Dermis microvascular lymphatic vessel endothelial cell (primary cell): ENCODE measurements at regions not wholly inside any gene's neighbourhood (a gene's known extent, or its start where the extent isn't known, plus 50 kb on each side); places are given as distances from the start of the nearest gene placed in this dataset.

Experiments used
- DNase-seq, 2 donors: peaks; one replicate each; pipeline versions ENCODE4 v3.0.0 to v3.0.0-alpha.2; 2010; ENCODE audit warnings: low read depth in 2 of 2

GRCh38 chr9:106704056-106704615 is 158.8 kb upstream of the ZNF462 start:
- no peak for DNase-seq

DNA sequence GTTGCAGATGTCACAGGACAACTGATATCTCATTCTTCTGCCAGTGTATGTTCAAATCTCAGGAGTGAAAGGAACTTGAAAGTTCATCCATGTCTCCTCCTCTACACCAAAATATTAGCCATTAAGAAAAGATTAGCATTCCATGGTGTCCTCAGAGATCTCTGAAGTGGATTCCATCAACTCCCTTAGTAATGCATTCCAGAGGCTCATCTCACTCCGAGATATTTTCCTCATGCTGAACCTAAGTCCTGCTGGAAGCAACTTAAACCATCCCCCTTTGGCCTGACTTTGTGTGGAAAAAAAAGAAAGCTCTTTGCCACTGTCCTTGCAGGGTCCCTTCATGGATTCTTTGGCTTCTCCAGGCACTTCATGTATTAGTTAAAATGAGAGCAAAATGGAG is 155.7 kb upstream of the ZNF462 start:
- DNase-seq: no peak

DNA sequence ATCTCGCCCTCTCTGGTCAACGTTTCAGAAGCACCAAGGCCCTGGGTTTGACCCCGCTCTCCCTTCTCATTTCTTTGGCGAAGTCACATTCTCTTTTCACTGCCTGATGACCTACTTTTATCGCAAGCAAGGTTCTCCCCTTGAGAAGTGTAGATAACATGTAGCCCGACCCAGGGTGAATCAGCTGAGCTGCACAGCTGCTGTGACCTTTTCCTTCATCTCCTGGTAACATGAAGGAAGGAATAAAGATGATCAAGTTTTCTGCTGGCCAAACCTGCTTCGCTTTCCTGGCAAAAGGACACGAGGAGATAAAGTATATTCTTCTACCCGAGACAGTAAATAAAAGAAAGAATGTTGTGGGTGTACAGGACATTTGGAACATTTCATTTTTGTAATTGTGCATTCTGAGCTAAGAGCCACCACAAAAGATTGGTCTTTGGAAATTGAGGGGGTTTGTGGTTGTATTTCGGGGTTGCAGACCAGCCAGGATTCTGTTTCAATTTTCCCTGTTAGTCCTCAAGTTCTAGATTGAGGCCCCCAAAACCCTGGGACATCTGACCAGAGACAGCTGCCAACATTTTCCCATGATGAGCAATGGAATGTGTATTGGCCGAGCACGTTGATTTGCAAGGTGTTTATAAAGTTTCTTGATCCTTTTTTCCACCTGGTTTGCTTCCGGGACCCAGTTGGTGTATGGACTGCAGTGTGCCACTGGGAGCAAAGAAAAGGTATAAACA is 155.1 kb upstream of the ZNF462 start:
- no peak for DNase-seq

- no peak for DNase-seq
Measured at GRCh38 chr9:106708475-106709146, 154.4 kb upstream of the ZNF462 start.

DNA sequence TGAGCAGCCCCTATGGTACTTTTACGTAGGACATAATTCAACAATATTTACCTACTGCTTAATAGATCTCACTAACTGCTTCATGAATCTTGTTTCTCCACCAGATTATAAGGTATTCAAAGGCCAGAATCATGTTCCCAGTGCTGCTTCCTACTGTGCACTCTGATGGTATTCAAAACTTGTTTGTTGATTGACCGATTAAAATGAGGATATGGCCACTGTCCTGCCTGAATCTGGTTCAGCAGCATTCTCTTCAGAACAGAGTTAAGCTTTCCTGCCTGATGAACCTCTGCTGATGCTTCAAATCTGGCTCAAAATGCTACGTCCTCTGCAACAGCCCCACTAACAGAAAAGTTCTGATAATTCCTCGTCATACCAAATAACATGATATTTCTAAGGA is 150.7 kb upstream of the ZNF462 start:
- DNase-seq: no peak

- no peak for DNase-seq
Measured at GRCh38 chr9:106713206-106713605, 149.8 kb upstream of the ZNF462 start.

DNA sequence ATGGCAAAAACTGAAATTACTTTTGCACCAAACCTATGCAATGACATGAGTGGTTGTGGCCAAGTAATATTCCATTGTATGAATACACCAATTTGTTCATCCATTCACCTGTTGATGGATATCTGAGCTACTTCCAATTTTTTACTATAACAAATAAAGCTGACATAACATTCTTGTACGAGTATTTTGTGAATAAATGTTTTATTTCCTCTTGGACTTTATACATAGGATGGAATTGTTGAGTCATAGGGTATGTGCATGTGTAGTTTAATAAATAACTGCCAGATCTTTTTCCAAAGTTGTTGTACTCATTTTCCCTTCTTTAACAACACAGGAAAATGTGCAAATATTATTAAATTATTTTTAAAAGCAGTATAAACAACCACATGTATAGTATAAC is 146.1 kb upstream of the ZNF462 start:
- peak; percentile 37 to 51 for DNase-seq

- DNase-seq: peak in 1 of 2 donors; percentile 5
Measured at GRCh38 chr9:106717686-106718085, 145.3 kb upstream of the ZNF462 start.

DNA sequence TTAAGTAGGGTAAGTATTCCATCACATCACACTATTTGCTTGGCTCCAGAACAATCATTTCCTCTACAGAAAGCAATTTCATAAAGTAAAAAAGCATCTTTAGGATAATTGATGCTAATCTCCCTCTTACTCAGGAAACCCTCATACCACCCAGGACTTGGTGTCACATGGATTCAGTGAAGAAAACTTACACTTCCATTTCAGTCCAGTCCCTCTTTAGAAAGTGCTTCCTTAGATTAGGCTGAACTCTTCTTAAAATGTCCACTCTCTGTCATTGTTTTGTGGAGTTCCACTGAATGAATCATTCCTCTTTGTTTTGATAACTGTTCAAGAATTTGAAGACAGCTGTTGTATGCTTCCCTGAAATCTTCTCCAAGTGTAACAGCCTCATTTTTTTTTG is 144.0 kb upstream of the ZNF462 start:
- DNase-seq: peak in 1 of 2 donors; percentile 3

DNA sequence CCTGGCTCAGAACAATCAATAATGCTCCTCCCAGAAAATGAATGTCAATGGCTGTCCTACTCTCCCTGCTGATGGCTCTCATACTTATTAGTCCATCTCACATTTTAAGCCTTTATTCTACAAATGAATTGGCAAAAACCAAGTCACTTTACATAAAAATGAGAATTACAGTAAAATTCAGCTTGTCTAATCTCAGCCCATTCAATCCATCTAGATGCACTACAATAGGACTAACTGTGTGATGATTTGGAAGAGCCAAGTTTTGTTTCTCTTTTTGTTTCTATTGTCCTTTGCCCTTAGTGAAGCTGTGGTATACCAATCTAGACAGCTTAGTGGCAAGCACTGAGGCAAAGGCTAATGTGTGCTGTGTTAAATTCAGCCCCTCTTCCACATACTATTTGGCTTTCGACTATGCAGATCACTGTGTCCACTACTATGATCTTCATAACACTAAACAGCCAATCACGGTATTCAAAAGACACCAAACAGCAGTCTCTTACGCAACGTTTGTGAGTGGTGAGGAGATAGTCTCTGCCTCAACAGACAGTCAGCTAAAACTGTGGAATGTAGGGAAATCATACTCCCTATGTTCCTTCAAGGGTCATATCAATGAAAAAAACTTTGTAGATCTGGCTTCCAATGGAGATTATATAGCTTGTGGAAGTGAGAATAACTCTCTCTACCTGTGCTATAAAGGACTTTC is 140.8 kb upstream of the ZNF462 start:
- DNase-seq: no peak

DNA sequence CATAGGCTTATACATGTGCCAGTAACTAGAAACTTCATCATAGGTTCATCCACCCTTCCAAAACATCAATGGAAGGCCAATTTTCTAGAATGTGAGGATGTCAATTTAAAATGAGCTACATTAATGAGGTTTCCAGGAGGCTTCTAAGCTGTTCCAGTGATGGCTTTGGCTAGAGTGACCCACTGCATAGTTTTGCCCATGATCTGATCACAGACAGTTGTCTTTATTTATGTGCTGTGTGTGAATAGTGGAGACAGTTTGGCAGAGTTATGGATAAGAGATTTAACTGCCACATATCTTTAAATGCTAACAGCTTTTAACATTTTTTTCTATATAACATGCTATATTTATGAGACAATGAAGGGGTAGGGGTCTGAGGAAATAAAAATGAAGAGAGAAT is 139.0 kb upstream of the ZNF462 start:
- no peak for DNase-seq

GRCh38 chr9:106724566-106724965 is 138.4 kb upstream of the ZNF462 start:
- DNase-seq: no peak

DNA sequence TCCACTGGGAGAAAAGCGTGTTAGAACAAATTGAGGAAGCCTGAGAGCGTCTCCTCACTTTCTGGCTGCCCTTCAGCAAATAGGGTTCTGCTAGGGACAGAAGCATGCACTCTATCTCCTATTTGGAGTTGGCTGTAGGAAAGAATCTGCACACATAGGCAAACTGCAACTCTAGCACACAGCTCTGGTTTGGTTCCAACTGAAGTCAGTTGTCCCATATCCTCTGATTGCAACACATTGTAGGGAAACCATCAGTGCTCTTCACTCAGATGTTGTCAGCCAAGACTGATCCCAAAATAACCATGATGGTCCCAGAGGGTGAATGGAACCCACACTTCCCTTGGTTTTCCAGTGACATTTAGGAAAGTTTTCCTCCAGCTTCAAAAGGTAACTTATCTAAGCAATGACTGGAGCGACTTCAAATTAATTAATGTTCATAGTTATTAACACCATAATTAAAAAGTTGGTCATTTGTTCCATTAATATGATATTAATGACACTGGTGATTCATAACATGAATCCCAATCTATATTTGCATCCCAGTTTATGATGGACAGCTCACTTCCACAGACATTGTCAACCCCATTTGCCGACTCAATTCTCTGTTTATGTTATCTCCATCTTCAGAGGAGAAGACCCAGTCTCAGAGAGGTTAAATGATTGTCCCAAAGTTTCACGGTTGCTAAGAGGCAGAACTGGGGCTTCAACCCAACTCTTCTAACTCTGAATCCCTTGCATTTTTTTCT is 136.7 kb upstream of the ZNF462 start:
- no peak for DNase-seq

GRCh38 chr9:106727969-106728368 is 135.0 kb upstream of the ZNF462 start:
- DNase-seq: no peak

DNA sequence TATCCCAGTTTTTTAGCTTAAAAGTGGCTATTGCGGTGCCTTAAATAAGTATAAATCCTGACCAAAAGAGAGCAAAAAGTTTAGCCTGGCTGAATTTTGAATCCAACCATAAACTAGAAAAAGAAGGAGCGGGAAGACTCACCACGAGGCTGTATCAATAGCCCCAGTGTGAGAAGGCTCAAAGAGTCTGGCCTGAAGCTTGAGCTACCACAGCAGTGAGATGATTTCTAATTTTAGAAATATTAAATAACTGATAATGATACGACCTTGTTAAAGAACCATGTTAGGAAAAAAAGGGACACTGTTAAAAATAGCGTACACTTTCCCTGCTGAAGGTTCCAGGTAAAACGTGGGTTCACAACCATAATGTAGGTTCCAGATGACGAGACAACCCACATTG is 134.1 kb upstream of the ZNF462 start:
- no peak for DNase-seq

DNA sequence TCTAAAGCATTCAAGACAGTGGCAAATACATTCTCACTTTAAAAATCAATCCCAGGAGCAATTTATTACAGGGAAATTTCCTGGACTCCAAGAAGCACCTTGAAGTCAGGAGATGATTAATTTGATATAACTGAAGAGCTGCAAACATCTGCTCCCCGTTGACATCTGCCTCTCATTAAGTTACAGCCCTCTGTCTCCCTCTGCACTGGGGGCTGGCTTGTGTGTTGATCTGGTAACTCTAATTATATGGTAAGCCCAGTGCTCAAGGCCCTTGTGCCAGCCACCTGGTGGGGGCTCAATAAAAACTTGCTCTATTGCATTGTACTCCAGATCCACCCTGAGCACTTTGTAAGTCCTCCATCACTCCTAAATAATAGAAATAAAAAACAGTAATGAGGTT is 131.1 kb upstream of the ZNF462 start:
- DNase-seq: no peak

DNA sequence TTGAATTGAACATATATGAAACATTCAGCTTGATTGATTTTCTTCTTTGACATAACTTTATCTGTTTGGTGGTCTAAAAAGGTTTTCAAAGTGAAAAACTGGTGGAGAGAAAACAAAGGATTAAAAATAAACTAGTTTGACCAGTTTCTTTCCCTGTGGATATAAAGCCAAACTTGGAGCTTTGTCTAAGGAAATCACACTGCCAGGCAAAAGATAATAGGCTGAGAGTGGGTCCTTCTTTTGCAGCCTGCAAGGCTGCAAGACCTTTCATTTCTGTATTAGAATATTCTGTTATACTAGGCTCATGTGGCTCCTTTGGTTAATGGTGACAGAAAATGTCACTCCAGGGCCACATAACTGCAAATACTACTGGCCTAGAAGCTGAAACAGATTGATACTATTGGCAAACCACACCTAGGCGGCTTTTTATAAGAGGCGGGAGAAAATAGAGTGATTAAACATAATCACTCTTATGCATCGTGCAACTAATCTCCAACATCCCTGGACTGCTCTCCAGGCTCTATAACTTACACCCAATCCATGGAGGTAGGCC is 129.1 kb upstream of the ZNF462 start:
- no peak for DNase-seq

DNA sequence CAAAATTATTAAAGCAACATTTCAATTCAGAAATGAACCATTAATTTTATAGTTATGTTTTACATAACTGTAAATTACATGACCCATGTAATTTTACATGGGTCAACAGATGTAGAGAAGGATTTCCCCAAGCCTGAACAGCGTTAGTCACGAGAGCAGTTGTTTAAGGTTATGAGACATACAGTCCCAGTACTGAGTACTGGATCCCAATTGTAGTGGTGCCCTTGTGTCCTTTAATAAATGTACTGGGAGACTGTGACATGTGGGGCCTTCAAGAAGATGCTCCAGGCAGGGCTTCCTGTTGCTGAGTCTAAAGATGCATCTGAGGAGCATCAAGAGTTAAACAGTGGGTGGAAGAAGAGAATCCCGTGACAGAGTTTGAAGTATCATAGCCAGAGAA is 125.5 kb upstream of the ZNF462 start:
- DNase-seq: no peak

DNA sequence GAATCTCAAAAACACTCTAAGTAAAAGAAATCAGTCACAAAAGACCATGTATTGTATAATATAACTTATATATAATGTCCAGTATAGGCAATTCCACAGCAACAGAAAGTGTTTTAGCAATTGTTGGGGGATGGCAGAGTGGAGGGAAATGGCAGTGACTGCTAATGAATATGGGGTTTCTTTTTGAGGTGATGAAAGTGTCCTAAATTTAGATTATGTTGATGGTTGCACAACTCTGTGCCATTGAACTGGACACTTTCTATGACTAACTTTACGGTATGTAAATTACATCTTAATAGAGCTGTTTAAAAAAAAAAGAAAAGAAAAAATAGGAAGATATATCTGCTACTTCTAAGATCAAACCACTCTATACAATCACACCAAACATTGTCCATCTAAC is 124.9 kb upstream of the ZNF462 start:
- DNase-seq: no peak

DNA sequence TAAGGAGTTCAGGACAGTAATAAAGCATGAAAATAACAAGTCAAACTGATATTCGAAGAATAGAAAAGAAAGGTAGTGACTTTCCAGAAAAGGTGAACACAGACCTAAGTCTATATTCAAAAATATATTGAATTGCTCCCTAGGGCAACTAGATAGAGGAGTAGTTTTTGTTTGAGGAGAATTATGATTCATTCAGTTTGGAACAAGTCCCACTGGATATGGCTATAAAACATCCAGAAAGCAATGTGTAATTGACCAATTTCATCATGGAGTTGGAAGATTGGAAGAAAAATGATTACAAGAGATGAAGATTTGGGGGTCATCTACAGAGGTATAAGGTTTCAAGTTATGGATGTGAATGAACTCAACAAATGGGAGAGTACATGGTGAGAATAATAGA is 117.5 kb upstream of the ZNF462 start:
- DNase-seq: no peak

- no peak for DNase-seq
Measured at GRCh38 chr9:106745876-106746275, 117.1 kb upstream of the ZNF462 start.
